GM12874 (cell line): ENCODE measurements at regions not wholly inside any gene's neighbourhood (a gene's known extent, or its start where the extent isn't known, plus 50 kb on each side); places are given as distances from the start of the nearest gene placed in this dataset.

ENCODE experiments used
- CTCF ChIP-seq: IDR thresholded peaks from 2 replicates; pipeline ENCODE4 v1.5.1; 2011; ENCODE audit warnings: low read depth, mild to moderate bottlenecking, control low read depth, low read length, moderate library complexity; ENCODE audit not compliant: insufficient read depth

- no peak for TF ChIP-seq CTCF
Measured at GRCh38 chr14:61167642-61168041, 113.5 kb downstream of the TMEM30B start.

GRCh38 chr14:61160798-61161197, 120.3 kb downstream of the TMEM30B start:
- TF ChIP-seq CTCF: no peak

- no peak for TF ChIP-seq CTCF
Measured at GRCh38 chr14:61154641-61155040, 126.5 kb downstream of the TMEM30B start.

GRCh38 chr14:61153914-61154545, 127.1 kb downstream of the TMEM30B start:
- no peak for TF ChIP-seq CTCF

- TF ChIP-seq CTCF: no peak
Measured at GRCh38 chr14:61153431-61153830, 127.7 kb downstream of the TMEM30B start.

GRCh38 chr14:61152851-61153364, 128.2 kb downstream of the TMEM30B start:
- TF ChIP-seq CTCF: no peak

- no peak for TF ChIP-seq CTCF
Measured at GRCh38 chr14:61151251-61151650, 129.9 kb downstream of the TMEM30B start.
